Head of caudate nucleus (tissue), 42 donors: ENCODE measurements at regions not wholly inside any gene's neighbourhood (a gene's known extent, or its start where the extent isn't known, plus 50 kb on each side); places are given as distances from the start of the nearest gene placed in this dataset.
A peak's percentile ranks its signal among the peaks of the same experiment; 100 is the strongest.

Experiments
- DNase-seq, 42 donors: peaks; one replicate each; pipeline versions ENCODE4 v3.0.0 to v3.0.0-alpha.2; 2020 to 2021; ENCODE audit warnings: mixed read lengths in 7 of 42
- intact Hi-C: fragments of 100-400 bp; cut with DNase I; formaldehyde crosslinking; loops from one replicate; pipeline ENCODE4 v1.15.0; 2022

GRCh38 chrX:147679356-147680005 lies 232.2 kb upstream of the FMR1 start:
- intact Hi-C loops: no loop called here
- DNase-seq: peak in 15 of 42 donors; percentile 1 to 50 (median 20)

DNA sequence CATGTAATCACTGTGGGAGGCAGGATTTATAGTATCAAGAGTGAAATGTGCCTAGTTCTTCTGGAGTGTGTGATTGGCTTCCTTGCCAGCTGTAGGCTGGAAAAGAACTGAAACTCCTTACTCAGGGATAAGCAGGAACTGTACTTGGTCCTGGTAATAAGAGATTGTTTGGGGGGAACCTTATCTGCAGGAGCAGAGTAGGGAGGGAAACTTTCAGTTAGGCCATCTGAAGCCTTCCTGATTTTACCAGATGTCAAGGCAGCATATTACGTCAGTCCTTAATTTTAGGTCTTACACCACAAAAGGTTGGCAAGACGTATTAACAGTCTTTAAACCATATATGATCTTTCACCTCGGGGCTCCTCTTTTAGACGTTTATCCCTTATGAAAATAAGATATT lies 231.5 kb upstream of the FMR1 start:
- no peak for DNase-seq
- intact Hi-C loops: no loop called here

DNA sequence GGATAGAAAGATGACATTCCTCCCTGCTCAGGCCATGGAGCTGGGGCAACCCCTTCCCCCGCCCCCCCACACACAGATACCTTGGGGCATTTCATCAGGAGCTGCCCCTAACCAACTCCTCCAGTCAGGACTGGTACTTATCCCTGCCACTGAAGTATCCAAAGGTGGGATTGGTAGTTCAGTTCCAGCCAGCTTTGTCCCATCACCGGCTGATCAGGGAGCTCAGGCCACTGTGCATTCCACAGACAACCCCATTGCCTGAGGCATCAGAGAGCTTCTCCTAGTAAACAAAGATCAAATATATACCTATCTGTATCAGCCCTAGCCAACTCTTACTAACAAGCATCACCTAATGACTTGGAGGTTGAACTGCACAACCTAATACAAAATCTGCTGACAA lies 218.2 kb upstream of the FMR1 start:
- intact Hi-C loops: no loop called here
- no peak for DNase-seq

GRCh38 chrX:147699061-147699460 lies 212.7 kb upstream of the FMR1 start:
- intact Hi-C loops: no loop called here
- DNase-seq: no peak

DNA sequence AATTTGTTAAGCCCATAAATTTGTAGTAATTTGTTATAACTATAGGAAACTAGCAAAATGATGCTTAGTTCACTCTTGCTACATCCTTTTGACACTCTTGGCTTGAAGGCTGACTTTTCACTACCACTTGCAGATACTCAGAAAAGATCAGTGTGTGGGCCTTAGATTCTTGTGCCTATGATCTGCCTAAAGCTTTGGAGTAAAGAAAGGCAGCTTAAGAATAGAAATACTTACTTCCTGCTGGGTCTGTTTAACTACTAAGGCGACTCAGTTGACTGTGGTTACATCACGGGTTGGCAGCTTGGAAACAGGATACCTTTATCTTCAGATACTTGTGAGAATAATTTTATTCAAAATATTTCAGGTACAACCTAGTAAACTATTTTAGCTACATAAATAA lies 201.4 kb upstream of the FMR1 start:
- intact Hi-C loops: no loop called here
- no peak for DNase-seq

- intact Hi-C loops: no loop called here
Observed at GRCh38 chrX:147733369-147733768, 178.3 kb upstream of the FMR1 start.

GRCh38 chrX:147735364-147735763 lies 176.4 kb upstream of the FMR1 start:
- intact Hi-C loops: no loop called here
- DNase-seq: no peak

More at GRCh38 chrX:147733369-147733768, 178.3 kb upstream of the FMR1 start:
- no peak for DNase-seq

DNA sequence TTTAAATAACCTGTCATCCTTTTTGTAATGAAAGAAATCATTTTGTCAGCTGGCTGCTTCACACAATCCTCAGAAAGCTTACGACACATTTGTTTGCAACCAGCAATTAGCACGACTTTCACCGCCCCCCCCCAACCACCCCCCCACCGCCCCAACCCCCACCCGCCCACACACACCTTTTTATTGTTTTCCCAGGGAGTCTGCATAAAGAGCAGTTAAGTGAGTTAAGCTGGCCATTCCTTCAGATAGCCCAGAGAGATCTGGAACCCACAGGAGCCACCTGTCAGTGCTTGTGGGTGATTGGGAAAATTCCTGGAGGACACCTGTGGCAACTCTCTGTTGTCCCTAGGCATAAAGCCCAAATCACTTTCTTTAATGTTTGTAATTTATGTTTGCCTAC lies 175.7 kb upstream of the FMR1 start:
- intact Hi-C loops: no loop called here
- no peak for DNase-seq

DNA sequence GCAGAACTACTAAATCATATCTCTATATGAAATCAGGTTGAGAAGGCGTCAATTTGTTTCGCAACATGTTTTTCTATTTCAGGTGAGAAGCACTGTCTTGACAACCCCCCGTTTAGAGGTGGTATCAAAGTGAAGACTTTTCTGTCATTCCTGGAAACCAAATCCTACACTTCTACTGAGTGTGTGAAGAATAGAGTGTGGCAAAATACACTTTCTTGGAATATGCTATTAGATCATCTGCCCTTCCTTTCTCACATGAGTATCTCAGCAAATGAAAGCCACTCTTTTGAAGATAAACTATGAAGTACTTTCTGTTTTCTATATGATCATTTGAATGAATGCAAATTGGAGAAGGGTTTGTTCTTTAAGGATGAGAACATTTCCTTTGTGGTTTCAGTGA lies 174.0 kb upstream of the FMR1 start:
- intact Hi-C loops: no loop called here
- no peak for DNase-seq

GRCh38 chrX:147738265-147738664 lies 173.5 kb upstream of the FMR1 start:
- intact Hi-C loops: no loop called here

GRCh38 chrX:147739196-147739595 lies 172.5 kb upstream of the FMR1 start:
- intact Hi-C loops: no loop called here
- no peak for DNase-seq

More at GRCh38 chrX:147738265-147738664, 173.5 kb upstream of the FMR1 start:
- DNase-seq: no peak

- DNase-seq: peak in 1 of 42 donors; percentile 1
- intact Hi-C loops: no loop called here
Observed at GRCh38 chrX:147741776-147742175, 169.9 kb upstream of the FMR1 start.

- DNase-seq: peak in 3 of 42 donors; percentile 1 to 17 (median 7)
- intact Hi-C loops: no loop called here
Observed at GRCh38 chrX:147749308-147749707, 162.4 kb upstream of the FMR1 start.

DNA sequence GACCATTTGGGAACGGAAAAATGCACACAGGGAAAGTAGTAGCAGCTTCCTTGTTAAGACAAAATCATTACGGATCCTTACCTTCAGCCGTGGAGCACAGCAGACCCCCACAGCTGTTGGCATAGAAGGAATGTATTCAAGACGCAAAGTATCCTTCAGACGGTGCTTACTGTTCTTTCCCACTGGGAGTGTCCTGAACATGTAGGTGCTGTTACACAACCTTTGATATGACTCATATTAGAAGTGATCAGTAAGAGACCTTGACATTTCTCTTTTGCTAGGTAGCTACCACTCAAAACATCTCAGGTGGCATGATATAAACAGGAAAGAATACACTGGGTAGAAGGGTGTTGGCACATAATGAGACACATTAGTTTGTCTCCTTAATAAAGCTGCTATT lies 154.0 kb upstream of the FMR1 start:
- DNase-seq: no peak
- intact Hi-C loops: no loop called here

GRCh38 chrX:147763131-147763530 lies 148.6 kb upstream of the FMR1 start:
- no peak for DNase-seq
- intact Hi-C loops: no loop called here

GRCh38 chrX:147764868-147765267 lies 146.9 kb upstream of the FMR1 start:
- no peak for DNase-seq
- intact Hi-C loops: no loop called here

DNA sequence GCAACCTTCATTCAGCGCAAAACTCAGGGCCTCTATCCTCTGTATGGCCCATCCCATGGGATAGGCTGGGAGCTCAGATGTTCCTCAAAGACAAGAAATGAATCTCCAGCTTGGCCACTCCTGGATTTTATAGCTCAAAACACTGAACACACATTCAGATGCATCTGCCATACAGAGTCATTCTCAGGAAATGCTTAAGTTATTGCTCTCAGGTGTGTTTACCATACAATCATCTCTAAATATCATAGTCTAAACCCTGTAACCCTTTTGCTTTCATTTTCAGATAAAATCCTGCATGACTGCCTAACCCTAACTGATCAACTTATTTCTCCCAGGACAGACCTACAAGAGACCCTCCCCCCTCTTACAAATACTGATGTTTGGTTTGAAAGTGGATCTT lies 140.9 kb upstream of the FMR1 start:
- intact Hi-C loops: no loop called here
- no peak for DNase-seq

DNA sequence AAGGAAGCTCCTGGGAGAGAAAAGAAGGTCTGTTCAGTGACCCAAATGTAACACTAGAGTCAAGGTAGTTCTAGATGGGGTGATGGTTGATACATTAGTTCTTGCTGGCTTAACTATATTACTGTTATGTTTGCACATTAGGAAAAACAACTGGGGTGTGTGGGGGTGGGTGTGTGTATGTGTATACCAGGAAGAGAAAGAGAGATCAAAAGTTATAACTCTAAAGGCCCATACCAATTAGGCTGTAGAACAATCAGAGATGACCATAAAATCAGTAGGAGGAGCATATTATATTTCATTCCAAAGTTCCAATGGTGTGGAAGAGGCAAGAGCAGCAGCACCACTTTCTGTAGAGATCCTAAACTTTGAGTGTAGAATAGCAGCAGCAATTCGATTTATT lies 134.7 kb upstream of the FMR1 start:
- intact Hi-C loops: no loop called here
- no peak for DNase-seq

- DNase-seq: no peak
- intact Hi-C loops: no loop called here
Observed at GRCh38 chrX:147779173-147779572, 132.5 kb upstream of the FMR1 start.

GRCh38 chrX:147781844-147782243 lies 129.9 kb upstream of the FMR1 start:
- no peak for DNase-seq
- intact Hi-C loops: no loop called here

DNA sequence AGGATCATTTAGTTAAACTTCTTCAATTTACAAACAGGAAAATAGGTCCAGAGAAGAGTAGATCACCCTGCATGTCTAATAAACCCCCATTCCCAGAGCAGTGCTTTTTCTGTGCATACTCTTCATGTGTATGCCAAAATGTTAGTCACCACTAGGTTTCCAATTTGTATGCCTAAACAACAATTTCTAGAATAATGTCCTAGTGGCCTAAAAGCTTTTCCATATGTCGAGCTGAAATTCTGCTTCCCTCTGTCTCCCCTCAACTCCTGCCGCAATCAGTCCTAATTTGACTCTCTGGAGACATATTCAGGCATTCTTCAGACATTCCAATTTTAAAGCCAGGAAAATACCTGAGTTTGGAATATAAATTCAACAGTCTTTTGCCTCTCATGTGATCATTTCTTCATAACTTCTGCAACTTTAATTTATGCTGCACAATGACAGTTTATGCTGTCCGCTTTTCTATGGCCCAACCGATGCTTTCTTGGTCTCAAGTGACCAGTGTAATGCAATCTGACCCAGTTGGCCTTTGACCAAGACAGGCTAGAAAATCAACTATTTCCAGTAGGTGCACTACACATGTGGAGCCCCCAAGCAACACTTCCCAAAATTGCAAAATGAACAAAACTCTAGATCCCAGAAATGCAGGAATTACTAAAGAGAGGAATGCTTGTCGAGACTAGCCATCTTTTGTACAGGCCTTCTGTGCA lies 122.9 kb upstream of the FMR1 start:
- DNase-seq: no peak
- intact Hi-C loops: no loop called here
